HEK293T (cell line): ENCODE measurements at regions not wholly inside any gene's neighbourhood (a gene's known extent, or its start where the extent isn't known, plus 50 kb on each side); places are given as distances from the start of the nearest gene placed in this dataset.

Experiments
- CTCF ChIA-PET: fragments of 350-600 bp; formaldehyde crosslinking; extraction: SDS; loops from one replicate; lab custom pipeline; 2021; ENCODE audit warnings: antibody characterized with exemption, inconsistent platforms; lab: Yijun Ruan, JAX
- POLR2A ChIA-PET: fragments of 350-600 bp; formaldehyde crosslinking; extraction: SDS; loops from one replicate; lab custom pipeline; 2020; ENCODE audit warnings: antibody characterized with exemption, inconsistent platforms; lab: Yijun Ruan, JAX
- DNase-seq: peaks from one replicate; pipeline ENCODE4 v3.0.0; 2012; ENCODE audit warnings: mixed read lengths; ENCODE audit errors: extremely low spot score
- ARNT ChIP-seq: fragments of 450-650 bp; IDR thresholded peaks from 2 replicates; pipeline ENCODE4 v1.6.1; 2017; ENCODE audit warnings: mild to moderate bottlenecking
- BHLHE40 ChIP-seq: fragments of 450-650 bp; IDR thresholded peaks from 2 replicates; pipeline ENCODE4 v1.6.1; 2016; ENCODE audit warnings: mild to moderate bottlenecking, moderate library complexity, borderline replicate concordance
- CTBP1 ChIP-seq: fragments of 450-650 bp; IDR thresholded peaks from 2 replicates; pipeline ENCODE4 v1.6.1; 2016; ENCODE audit warnings: borderline replicate concordance
- ELF4 ChIP-seq: fragments of 450-650 bp; IDR thresholded peaks from 2 replicates; pipeline ENCODE4 v1.6.1; 2017; ENCODE audit warnings: antibody characterized with exemption
- FOXA1 ChIP-seq: fragments of 450-650 bp; IDR thresholded peaks from 2 replicates; pipeline ENCODE4 v1.6.1; 2016; ENCODE audit warnings: mild to moderate bottlenecking
- FOXK2 ChIP-seq: fragments of 450-650 bp; IDR thresholded peaks from 2 replicates; pipeline ENCODE4 v1.6.1; 2016; ENCODE audit warnings: mild to moderate bottlenecking
- FOXM1 ChIP-seq: fragments of 450-650 bp; IDR thresholded peaks from 2 replicates; pipeline ENCODE4 v1.6.1; 2017; ENCODE audit warnings: mild to moderate bottlenecking, borderline replicate concordance
- HDGF ChIP-seq: fragments of 450-650 bp; IDR thresholded peaks from 2 replicates; pipeline ENCODE4 v1.6.1; 2017; ENCODE audit warnings: antibody characterized with exemption, borderline replicate concordance
- L3MBTL2 ChIP-seq: fragments of 450-650 bp; conservative IDR thresholded peaks from 2 replicates; pipeline ENCODE4 v1.6.1; 2016; ENCODE audit warnings: mild to moderate bottlenecking
- LEF1 ChIP-seq: fragments of 450-650 bp; IDR thresholded peaks from 2 replicates; pipeline ENCODE4 v1.6.1; 2017; ENCODE audit warnings: mild to moderate bottlenecking, borderline replicate concordance
- NFRKB ChIP-seq: fragments of 450-650 bp; IDR thresholded peaks from 2 replicates; pipeline ENCODE4 v1.6.1; 2016; ENCODE audit warnings: mild to moderate bottlenecking, moderate library complexity
- PKNOX1 ChIP-seq: fragments of 450-650 bp; IDR thresholded peaks from 2 replicates; pipeline ENCODE4 v1.6.1; 2016
- SP1 ChIP-seq: fragments of 450-650 bp; IDR thresholded peaks from 2 replicates; pipeline ENCODE4 v1.6.1; 2017
- SUZ12 ChIP-seq: fragments of 450-650 bp; IDR thresholded peaks from 2 replicates; pipeline ENCODE4 v1.6.1; 2016; ENCODE audit warnings: mild to moderate bottlenecking
- TARDBP ChIP-seq: fragments of 450-650 bp; IDR thresholded peaks from 2 replicates; pipeline ENCODE4 v1.6.1; 2016
- ZNF384 ChIP-seq: fragments of 450-650 bp; IDR thresholded peaks from 2 replicates; pipeline ENCODE4 v1.6.1; 2016

- no peak for TF ChIP-seq SUZ12
- TF ChIP-seq SP1: no peak
- TF ChIP-seq CTBP1: no peak
- TF ChIP-seq FOXK2: no peak
- TF ChIP-seq FOXA1: no peak
- no peak for TF ChIP-seq ELF4
- TF ChIP-seq ZNF384: no peak
- TF ChIP-seq TARDBP: no peak
- no peak for TF ChIP-seq FOXM1
- no peak for TF ChIP-seq PKNOX1
- TF ChIP-seq HDGF: no peak
- no peak for TF ChIP-seq L3MBTL2
- TF ChIP-seq ARNT: no peak
These were observed 284.7 kb upstream of the ROPN1 start for GRCh38 chr3:124276539-124277143.

GRCh38 chr3:124277144-124277890 is 285.4 kb upstream of the ROPN1 start:
- ChIA-PET CTCF (no interaction called here), POLR2A (no interaction called here)
- no peak for DNase-seq
- no peak for TF ChIP-seq L3MBTL2
- TF ChIP-seq FOXA1: no peak
- TF ChIP-seq LEF1: no peak
- TF ChIP-seq FOXM1: no peak
- no peak for TF ChIP-seq SP1
- TF ChIP-seq PKNOX1: no peak
- TF ChIP-seq SUZ12: no peak
- TF ChIP-seq CTBP1: no peak
- TF ChIP-seq ZNF384: no peak
- no peak for TF ChIP-seq HDGF
- no peak for TF ChIP-seq ELF4
- TF ChIP-seq TARDBP: no peak

More at GRCh38 chr3:124276539-124277143, 284.7 kb upstream of the ROPN1 start:
- POLR2A ChIA-PET: no interaction called here
- no peak for DNase-seq
- CTCF ChIA-PET: no interaction called here

- ChIA-PET POLR2A (no interaction called here), CTCF (interaction anchor here (0.5 to 1.4 kb wide), 5 partner anchors 35 to 345 kb away, joined by 3 to 9 read pairs (median 4); partner anchors contain the start of gene KALRN)
- peak; percentile 38 for DNase-seq
- no peak for TF ChIP-seq SUZ12
- TF ChIP-seq PKNOX1: no peak
- no peak for TF ChIP-seq ZNF384
- no peak for TF ChIP-seq ELF4
- no peak for TF ChIP-seq TARDBP
- TF ChIP-seq FOXA1: no peak
- TF ChIP-seq L3MBTL2: no peak
- no peak for TF ChIP-seq HDGF
- no peak for TF ChIP-seq FOXK2
- TF ChIP-seq SP1: no peak
- no peak for TF ChIP-seq CTBP1
- no peak for TF ChIP-seq NFRKB
- no peak for TF ChIP-seq ARNT
- no peak for TF ChIP-seq FOXM1
- no peak for TF ChIP-seq LEF1
These were observed 289.8 kb upstream of the ROPN1 start for GRCh38 chr3:124281453-124282316.

GRCh38 chr3:124282751-124283651 is 291.1 kb upstream of the ROPN1 start:
- POLR2A ChIA-PET: interaction anchor here (0.8 kb wide), 1 partner anchor 267 kb away, joined by 3 read pairs; no protein-coding TSS in a partner anchor
- CTCF ChIA-PET: no interaction called here
- no peak for DNase-seq
- TF ChIP-seq SUZ12: no peak
- TF ChIP-seq L3MBTL2: no peak
- no peak for TF ChIP-seq ELF4

GRCh38 chr3:124283652-124284023 is 291.7 kb upstream of the ROPN1 start:
- no peak for DNase-seq
- ChIA-PET CTCF (no interaction called here), POLR2A (interaction anchor here (0.8 kb wide), 1 partner anchor 268 kb away, joined by 3 read pairs; no protein-coding TSS in a partner anchor)
- no peak for TF ChIP-seq ZNF384
- TF ChIP-seq SUZ12: no peak
- no peak for TF ChIP-seq ELF4
- no peak for TF ChIP-seq LEF1
- no peak for TF ChIP-seq TARDBP
- no peak for TF ChIP-seq FOXK2
- TF ChIP-seq PKNOX1: no peak
- TF ChIP-seq L3MBTL2: no peak
- no peak for TF ChIP-seq ARNT
- TF ChIP-seq NFRKB: no peak
- no peak for TF ChIP-seq BHLHE40
